Dermis microvascular lymphatic vessel endothelial cell (primary cell): ENCODE measurements at regions not wholly inside any gene's neighbourhood (a gene's known extent, or its start where the extent isn't known, plus 50 kb on each side); places are given as distances from the start of the nearest gene placed in this dataset.
"Not testable (repeated sequence)": the region's sequence is repeated elsewhere in the genome, so short reads cannot be mapped to it uniquely, and the experiment has no call there.

ENCODE experiments used
- DNase-seq, 2 donors: peaks; one replicate each; pipeline versions ENCODE4 v3.0.0 to v3.0.0-alpha.2; 2010; ENCODE audit warnings: low read depth in 2 of 2

DNA sequence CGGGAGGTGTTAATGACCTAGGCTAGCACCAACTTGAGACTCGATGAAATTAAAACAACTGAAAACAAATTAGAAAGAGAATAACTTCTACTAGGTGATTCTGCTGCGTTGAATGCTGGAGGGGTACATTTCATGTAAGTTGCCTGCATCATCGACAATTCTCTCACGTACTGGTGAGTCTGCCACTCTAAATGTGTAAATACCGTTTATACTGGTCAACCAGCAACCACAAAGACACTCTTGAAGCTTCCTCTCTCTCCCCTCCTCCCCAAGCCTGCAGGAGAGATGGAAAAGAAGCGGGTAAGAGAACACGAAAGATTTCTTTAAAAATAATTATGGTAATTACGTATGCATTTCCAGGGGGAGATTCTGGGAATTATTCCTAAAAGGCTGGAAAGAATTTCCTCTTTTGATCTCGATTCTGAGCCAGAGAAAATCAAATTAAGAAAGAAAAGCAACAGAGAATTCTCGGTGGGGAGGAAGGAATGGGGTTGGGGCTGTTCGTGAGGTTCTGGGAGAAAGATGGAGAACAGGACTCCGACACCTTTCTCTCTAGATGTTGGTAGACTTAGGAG, 68.6 kb upstream of the MRTFB start:
- no peak for DNase-seq

GRCh38 chr16:14003074-14003570, 68.0 kb upstream of the MRTFB start:
- DNase-seq: no peak

DNA sequence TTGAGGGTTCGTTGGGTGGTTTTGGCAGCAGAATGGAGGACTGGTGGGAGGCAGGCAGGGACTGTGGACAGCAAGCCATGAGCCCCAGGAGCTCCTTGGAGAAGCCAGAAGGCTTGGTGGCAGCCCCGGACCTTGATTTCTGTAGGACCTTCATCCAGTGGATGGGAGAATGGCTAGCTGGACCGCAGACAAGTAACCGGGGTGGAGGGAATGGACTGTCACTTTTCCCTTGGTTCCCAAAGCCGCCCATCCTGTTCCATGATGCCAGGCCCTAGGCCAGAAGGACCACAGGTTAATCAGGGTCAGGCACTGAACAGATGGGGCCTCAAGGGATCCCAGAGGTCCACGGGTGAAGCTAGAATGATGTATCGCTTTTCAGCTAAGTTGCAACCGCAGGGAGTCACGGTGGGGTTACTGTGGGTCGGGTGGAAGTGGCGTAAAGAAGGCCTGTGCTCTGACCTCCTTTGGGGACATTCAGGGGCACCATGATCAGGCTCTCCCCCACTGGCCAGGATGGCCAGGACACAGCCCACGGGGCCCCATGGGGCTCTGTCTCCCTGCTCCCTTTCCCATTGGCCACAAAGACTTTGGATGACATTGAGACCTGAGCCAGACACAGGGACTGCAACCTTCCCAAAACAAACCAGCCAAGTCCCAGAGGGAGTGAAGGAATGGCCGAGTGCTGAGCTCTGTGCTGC, 66.9 kb upstream of the MRTFB start:
- DNase-seq: no peak

DNA sequence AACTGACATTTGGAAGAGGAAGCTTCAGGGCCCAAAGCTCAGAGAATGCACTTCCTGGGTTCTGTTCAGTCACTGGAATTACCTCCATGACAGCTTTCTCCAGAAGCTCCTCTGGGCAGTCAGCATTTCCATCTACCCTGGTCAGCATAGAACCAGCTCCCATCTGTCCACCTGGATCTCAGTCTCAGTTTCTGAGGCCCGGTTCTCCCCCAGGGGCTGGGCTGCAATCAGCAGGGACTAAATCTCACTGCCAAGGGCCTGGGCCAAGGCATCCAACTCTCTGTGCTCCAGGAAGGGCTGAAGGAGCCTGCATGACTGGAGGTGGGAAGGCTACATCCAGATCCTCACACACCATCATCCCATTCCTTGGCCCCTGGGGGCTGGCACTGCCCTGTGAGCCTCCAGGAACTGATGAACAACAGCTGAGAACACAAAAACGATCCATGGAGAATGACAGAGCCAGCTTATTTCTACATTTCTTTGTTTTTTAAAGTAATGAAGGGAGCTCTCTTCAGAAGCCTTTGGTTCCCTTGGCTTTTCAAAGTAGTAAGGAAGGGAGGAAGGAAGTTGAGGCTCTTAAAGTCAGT, 66.3 kb upstream of the MRTFB start:
- no peak for DNase-seq

DNA sequence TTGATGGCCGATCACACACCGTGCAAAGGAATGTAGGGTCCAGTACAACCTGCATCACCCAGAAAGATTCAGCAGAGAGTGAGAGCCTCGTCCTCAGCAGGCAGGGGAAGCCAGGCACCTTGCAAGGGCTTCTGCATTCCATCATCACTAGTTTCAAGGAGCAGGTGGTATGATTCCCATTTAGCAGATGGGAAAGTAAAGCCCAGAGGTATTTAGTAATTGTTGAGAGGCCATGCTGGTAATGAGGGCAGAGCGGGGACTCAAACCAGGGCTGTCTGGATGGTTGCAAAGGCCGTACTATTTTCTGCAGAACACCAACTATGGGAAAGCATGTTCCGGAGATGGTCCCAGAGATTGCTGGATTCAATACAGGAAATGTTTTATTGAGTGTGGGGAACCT, 65.8 kb upstream of the MRTFB start:
- no peak for DNase-seq

- peak in 1 of 2 donors; percentile 76 for DNase-seq
Measured at GRCh38 chr16:14007450-14007849, 63.7 kb upstream of the MRTFB start.

GRCh38 chr16:14011001-14011400, 60.1 kb upstream of the MRTFB start:
- DNase-seq: no peak

GRCh38 chr16:14011846-14012245, 59.3 kb upstream of the MRTFB start:
- no peak for DNase-seq

DNA sequence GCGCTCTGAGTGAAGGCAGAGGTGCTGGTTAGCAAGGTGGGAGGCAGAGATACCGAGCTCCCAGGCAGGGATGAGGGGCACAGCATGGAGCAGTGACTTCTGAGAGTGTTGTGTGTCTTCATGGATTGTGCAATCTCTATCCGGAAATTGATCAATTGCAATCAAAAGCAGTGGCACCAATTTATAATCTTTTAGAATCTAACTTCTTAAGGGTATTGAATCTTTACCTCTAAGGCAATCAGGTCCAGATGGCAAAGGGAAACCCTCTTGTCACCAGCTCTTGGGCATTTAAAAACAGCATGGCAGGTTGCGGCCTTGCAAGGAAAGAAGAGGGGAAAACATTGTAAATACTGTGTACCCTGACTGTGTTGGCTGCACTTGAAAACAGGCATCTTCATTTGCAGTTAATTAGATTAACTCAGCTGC, 58.0 kb upstream of the MRTFB start:
- no peak for DNase-seq

DNA sequence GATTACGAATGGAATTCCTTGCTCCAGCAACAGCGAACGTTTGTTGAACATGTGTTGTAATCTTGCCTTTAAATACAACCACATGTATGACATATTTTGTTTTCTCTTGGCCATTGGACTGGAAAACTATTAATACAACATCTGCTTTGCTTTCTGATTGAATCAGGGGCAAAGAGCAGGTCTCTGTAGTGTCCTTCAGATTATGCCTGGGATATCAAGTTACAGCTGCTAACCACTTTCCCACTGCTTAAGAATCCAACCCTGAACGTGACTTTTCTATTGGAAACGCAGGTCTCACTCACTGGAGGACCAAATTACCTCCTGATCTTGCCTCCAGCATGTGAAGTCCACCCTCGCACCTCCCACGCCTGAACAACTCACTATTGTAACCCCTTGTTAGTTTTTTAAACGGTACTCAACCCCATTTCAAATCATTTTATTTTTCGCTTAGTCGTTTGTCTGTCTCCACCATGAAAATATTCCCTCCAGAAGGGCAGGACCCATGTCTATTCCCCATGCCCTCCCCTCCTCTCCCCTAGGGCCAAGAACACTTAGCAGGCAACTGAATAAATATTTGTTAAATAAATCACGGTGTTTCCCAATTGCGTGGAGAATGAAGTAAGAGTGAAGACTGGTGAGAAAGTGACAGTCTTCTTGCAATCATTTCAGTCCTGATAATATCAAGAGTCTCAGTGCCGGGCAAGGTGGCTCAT, 57.4 kb upstream of the MRTFB start:
- DNase-seq: peak in 1 of 2 donors; percentile 25

DNA sequence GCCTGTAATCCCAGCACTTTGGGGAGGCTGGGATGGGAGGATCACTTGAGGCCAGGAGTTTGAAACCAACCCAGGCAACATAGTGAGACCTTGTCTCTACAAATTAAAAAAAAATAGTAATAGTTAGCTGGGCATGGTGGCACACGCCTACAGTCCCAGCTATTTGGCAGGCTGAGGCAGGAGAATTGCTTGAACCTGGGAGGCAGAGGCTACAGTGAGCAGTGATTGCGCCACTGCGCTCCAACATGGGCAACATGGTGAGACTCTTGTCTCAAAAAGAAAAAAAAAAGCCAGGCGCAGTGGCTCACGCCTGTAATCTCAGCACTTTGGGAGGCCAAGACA, 56.9 kb upstream of the MRTFB start:
- DNase-seq: no peak

DNA sequence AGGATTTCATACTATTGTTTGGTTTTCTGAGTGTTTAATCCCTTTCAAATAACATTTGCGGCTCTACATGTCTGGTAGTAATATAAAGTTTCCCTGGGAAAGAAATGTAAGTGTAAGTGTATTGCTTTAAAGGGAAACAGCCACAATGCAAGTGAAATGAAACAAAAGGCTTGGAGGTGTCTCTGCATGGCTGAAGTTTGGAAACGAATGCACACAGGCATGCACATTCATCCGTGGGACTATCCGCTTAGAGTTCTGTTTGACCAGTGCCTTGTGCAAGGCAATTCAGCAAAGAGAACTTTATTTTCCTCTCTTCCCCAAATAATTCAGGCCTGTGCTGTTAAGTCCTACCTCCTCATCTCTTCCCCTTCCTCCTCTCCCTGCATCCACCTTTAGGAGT, 56.1 kb upstream of the MRTFB start:
- no peak for DNase-seq

DNA sequence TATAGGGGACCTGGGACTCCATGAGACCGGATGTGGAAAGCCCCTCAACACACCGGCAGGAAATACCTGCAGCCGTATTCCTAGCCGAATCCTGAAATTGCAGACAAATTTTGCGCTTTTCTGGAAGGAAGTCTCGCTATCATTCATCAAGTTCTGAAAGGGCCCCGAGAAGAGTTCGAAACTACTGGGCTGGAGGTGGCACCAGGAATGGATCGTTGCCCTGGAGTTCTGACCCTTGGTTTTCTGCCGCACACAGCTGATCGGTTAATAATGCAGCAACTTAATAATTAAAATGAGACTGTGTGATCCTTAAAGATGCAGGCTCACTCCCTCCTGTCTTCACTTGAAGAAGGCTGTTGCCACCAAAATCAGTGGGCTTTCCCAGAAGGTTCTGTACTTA, 55.7 kb upstream of the MRTFB start:
- DNase-seq: no peak

- DNase-seq: peak in 1 of 2 donors; percentile 80
Measured at GRCh38 chr16:14015948-14016347, 55.2 kb upstream of the MRTFB start.

DNA sequence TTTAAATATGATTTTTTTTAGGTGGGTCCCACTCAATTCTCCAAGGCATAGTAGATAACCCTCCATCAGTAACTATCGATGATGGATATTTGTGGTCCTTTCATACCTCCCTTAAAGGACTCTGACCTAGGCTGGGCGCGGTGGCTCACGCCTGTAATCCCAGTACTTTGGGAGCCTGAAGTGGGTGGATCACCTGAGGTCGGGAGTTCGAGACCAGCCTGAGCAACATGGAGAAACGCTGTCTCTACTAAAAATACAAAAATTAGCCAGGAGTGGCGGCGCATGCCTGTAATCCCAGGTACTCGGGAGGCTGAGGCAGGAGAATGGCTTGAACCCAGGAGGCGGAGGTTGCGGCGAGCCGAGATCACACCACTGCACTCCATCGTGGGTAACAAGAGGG, 54.8 kb upstream of the MRTFB start:
- DNase-seq: not testable (repeated sequence)

- peak in 1 of 2 donors; percentile 27 for DNase-seq
Measured at GRCh38 chr16:14017886-14018285, 53.2 kb upstream of the MRTFB start.

GRCh38 chr16:14018851-14019250, 52.3 kb upstream of the MRTFB start:
- DNase-seq: peak in 1 of 2 donors; percentile 39

DNA sequence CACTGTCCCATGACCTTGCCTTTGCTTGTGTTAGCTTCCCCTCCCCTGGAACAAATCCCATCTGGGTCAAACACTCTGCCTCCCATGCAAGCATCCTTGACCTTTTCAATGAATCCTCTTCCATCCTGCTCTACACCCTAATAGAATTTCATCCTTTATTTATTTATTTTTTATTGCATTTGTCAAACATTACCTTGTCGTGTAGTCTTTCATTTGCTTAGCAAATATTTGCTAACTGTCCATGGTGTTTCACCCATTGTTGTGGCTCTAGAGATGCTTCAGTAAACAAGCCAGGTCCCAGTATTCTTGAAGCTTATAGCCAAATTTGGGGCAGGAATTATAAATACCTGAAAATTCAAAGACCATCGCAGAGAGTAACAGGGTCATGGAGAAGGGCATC, 51.0 kb upstream of the MRTFB start:
- no peak for DNase-seq
